GM21528 (cell line): ENCODE measurements at regions not wholly inside any gene's neighbourhood (a gene's known extent, or its start where the extent isn't known, plus 50 kb on each side); places are given as distances from the start of the nearest gene placed in this dataset.

Source experiments
- ATAC-seq: cut with Tn5 transposase; IDR thresholded peaks from one replicate; pipeline ENCODE4 v1.9.1; 2021; ENCODE audit warnings: mild to moderate bottlenecking, moderate library complexity; ENCODE audit not compliant: unreplicated experiment, low FRiP score

- ATAC-seq, result no peak
Measured at GRCh38 chr11:79742176-79742575, 301.3 kb upstream of the TENM4 start.

DNA sequence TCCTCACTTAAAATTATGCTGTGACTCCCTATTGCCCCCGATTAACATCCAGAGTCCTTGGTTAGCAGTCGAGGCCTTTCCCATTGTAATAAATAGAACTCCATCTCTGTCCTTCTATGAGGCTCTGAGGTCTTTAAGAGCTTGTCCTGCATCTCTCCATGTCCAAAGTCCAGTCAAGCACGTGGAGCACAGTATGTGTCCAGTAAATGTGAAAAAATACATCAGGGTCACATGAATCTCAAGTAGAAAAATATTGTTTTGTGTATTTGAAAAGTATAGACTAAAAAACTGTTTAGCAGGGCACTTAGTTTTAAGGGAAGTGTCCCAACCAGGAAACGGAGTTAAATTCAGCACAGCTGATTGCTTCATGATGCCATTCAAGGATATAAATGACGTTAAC is 298.8 kb upstream of the TENM4 start:
- ATAC-seq, result no peak

DNA sequence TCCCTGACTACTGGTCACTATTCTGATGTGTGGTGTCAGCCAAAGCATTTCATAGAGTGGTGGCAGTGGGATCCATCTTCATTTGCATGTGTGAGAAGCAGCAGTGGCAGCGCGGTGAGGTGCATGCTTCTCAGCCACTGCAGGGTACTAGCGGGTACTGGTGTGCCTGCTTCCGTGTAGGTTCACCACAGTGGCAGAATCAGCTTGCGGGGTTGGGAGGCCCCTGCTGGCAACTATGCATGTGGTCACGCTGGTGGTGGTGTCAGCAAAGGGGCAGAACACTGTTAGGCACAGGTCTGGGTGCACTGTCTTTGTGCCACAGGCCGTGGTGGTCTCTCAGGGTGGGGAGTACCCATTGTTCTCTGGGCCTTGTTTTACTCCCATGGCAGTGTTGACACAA is 286.4 kb upstream of the TENM4 start:
- ATAC-seq, result no peak

- ATAC-seq, result no peak
Measured at GRCh38 chr11:79720115-79720514, 279.3 kb upstream of the TENM4 start.

DNA sequence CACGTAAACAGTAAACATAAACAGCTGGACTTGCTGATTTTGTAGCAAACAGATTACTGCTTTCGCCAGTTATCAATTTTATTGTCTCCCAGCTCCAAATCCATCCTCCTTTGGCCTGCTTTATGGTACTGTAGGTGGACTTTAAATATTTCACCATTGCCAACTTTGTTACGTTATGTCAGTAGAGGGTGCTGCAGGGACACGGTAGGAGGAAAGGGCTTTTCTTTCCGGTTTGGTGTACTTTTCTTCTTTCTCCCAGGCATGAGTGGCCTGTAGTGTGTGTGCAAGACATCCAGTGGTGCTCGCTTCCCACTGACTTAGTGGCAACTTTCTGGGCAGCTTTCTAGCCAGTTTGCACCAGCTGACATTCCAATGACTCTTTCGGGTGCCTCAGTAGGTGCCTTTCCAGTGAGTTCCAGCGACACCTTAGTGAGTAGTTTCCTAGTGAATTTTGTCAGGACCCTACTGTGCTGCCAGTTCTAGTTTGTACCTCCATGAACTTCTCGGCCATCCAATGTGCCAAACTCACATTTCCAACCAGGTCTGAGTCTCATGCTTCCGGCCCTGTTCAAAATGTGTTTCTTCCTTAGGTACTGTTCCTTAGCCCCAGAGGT is 267.6 kb upstream of the TENM4 start:
- no peak for ATAC-seq

DNA sequence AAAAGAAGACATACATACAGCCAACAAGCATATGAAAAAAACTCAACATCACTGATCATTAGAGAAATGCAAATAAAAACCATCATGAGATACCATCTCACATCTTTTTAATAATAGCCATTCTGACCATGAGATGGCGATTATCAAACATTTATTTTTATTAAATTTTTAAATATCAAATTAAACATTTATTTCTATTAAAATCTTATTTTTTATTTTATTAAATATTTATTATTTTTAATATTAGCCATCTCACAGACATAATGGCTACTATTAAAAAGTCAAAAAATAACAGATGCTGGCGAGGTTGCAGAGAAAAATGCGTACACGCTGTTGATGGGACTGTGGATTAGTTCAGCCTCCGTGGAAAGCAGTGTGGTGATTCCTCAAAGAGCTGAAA is 264.8 kb upstream of the TENM4 start:
- ATAC-seq, result no peak

DNA sequence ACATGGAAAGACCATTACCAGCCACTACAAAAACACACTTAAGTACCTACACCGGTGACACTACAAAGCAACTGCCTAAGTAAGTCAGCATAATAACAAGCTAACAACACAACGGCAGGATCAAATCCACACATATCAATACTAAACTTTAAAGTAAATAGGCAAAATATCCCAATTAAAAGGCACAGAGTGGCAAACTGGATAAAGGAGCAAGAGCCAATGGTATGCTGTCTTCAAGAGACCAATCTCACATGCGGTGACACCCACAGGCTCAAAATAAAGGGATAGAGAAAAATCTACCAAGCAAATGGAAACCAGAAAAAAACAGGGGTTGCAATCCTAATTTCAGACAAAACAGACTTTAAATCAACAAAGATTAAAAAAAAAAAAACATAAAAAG is 261.5 kb upstream of the TENM4 start:
- ATAC-seq, result no peak

DNA sequence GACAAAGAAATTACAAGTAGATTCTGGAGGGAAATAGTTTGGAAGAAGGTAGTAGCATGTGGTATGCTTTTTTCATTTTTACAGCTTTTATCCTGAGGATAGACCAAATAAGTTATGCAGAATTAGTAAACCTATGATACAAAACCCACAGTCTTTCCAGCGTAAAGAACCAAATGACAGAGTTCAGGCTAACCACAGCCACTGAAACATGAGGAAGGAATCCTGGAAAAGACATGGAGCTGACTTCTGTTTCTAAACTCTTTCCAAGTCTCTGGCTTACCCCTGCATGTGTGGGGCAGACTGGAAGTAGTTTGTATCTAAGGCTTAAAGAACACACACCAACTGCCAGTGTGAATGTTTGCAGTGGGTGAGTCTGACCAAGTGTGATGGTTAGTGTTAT is 258.4 kb upstream of the TENM4 start:
- ATAC-seq, result no peak

GRCh38 chr11:79697905-79698304 is 257.1 kb upstream of the TENM4 start:
- ATAC-seq, result no peak

- no peak for ATAC-seq
Measured at GRCh38 chr11:79694368-79694767, 253.5 kb upstream of the TENM4 start.

- no peak for ATAC-seq
Measured at GRCh38 chr11:79691445-79691844, 250.6 kb upstream of the TENM4 start.

DNA sequence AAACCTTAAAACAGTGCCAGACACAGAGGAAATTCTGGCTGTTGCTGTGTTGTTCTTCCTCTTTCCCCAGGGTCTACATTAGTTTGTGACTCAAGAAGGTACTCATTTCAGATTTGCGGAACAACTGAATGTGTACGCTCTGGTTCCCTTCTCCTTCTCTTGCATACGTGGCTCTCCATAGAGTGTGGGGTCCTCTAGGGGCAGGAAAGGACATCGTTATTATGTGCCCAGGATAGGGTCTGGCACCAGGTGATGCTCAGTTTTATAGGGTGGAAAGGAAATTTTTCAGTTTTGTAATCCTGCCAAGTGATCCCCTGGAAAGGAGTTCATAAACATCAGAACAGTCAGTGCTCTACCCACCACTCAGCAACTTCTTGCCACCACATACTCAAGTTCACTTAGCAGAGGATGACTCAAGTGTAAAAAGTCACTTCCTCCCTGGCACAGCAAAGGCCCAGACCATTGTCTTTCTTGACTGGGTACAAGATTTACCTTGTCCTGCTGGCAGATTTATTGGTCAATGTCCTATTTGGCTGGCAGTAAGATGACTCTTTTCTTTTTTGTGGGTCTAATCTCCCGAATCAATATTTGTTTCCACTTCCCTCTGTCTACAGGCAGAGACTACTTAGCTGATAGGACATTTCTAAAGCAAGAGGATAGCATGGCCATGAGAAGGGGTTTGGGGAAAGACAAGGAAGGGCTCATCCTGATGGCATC is 246.0 kb upstream of the TENM4 start:
- ATAC-seq, result no peak

DNA sequence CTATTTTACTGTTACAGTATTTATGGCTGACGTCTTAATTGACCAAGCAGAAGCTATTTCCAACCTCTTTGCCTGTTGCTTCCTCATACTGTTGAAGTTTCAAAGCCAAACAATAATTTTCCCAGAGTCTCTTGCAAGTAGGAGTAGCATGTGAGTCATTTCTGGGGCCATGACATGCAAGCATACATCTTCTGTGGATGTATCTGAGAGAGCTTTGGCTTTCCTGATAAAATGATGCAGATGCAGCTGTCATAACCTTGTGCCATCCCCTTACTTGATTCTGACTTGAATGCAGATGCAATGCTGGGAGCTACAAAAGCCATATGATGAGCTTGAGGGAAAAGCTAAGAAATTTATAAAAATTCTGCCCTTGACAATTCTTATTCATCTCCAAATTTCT is 243.1 kb upstream of the TENM4 start:
- ATAC-seq, result no peak

- no peak for ATAC-seq
Measured at GRCh38 chr11:79678780-79679452, 238.1 kb upstream of the TENM4 start.

- ATAC-seq, result no peak
Measured at GRCh38 chr11:79676396-79676795, 235.6 kb upstream of the TENM4 start.

DNA sequence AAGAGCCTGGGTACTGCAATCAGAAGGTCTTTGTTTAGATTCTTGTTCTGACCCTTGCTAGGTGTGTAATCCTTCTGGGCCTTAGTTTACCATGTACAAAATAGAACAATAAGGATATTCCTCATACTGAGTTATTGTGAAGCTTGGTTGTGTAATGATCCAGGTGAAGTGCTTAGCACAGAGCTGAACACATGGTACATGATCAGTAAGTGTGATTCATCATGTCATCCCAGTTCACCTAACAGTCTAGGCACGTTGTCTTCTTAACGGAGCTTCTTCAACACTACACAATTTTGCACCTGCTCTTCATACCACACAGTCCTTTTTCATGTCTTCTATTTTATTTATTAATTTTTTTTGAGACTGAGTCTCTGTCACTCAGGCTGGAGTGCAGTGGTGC is 234.3 kb upstream of the TENM4 start:
- ATAC-seq, result no peak

- no peak for ATAC-seq
Measured at GRCh38 chr11:79672786-79673185, 232.0 kb upstream of the TENM4 start.

DNA sequence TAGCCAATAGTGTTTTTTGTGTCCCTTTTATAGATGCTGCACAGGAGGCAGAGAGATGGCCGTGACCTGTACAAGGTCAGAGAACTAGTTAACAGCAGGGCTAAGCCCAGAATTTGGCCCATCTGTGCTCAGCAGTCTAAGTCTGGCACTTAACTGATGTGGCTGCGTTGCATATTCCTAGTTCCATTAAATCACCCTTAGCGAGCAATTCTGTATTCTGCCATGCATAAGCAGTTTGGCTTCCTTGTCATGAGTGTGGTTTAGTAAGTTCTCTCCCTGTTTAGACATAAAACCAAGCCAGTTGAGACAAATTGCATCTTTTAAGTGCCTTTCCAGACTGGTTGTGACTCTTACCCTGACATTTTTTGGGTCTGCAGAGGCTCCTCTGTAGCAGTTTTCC is 230.6 kb upstream of the TENM4 start:
- ATAC-seq, result no peak

- ATAC-seq, result no peak
Measured at GRCh38 chr11:79670882-79671281, 230.1 kb upstream of the TENM4 start.

DNA sequence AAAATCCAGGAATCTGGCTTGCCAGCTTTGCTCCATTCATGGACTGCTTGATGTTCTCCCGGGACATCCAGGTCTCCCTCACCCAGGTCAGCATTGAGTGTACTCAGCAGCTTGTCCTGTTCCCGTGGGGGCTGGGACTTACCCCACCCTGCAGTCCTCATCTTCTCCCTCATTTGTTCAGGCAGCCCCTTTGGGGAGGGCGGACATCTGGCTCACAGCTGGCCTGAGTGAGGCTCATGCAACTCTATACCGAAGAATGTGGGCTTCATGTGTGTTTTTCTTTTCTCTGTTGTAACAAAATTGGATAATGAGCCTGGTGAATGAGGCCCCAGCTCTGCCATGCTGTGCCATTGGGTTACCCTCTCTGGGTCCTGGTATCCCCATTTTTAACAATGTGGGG is 227.7 kb upstream of the TENM4 start:
- ATAC-seq, result no peak

DNA sequence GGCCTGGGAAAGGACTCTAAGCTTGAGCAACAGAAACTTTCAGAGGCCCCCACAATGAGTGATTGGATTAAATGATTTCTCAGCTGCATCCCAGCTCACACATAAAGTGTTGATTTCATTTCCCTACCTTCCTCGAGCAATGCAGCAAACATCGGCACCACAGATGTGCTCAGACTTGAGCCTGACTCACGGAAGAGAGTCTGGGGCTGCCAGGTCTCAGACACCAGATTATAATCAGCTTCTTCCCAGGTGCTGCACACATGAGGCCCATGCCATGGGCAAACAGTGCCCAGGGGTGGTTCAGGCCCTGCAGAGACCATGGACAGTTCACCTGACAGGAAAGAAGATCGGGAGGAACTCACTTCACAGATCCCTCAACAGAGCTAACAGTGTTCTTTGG is 226.6 kb upstream of the TENM4 start:
- no peak for ATAC-seq

GRCh38 chr11:79663017-79663416 is 222.2 kb upstream of the TENM4 start:
- no peak for ATAC-seq
